ENCODE measurements at regions not wholly inside any gene's neighbourhood (a gene's known extent, or its start where the extent isn't known, plus 50 kb on each side); places are given as distances from the start of the nearest gene placed in this dataset.

DNA sequence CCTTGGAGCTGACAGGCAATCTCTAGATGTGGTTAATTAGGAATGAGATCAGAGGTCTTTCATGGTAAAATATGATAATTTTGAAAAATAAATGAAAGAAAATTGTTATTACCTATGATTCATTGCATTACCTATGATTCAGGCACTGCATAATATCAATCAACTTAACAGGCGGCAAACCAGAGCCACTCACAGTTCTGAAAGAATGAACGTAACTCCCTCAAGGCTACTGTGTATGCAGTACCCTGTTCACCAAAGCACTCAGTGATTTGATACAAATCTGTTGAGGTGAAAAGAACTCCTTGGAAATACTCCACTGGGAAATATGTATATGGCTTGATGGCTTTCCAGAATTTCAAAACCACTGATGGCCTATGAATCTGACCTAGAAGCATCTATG is 398.9 kb downstream of the ACTL7B start:
- FAIRE-seq: no peak

DNA sequence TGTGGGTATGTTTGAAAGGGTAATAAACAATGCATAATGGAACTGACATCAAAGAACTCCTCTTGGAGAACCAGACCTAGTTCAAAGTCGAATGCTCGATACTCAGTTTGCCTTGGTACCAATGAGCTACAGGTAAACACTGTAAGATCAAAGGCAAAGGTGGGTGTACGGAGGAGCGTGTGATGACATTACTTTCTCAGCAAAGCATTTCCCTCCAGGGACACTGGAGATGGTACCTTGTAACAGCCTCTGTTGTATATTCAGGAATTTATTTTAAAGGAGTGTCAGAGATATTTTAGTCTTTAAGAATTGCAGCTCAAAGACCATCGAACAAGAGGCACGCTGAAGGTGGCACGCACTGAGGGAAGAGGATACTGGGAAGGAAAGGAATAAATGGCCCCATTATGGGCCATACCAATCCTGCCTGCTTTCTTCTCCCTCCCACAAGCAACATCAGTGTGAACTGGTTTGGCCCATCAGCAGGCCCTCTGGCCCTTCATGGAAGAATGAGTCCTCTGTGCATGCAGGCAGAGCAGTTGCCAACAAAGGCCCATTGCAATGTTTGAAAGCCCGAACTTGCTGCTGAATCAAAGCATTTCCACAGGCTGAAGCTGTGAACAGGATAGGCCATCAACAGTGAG is 410.2 kb downstream of the ACTL7B start:
- no peak for DNase-seq (ENCODE audit: insufficient read length, low spot score)
- peak; percentile 45 for FAIRE-seq
- TF ChIP-seq POLR2A (IDR thresholded peaks at IDR 0.05; ENCODE audit: low read depth, low read length): no peak

More for the DNA sequence above, 398.9 kb downstream of the ACTL7B start:
- DNase-seq (ENCODE audit: insufficient read length, low spot score): no peak
- TF ChIP-seq POLR2A (IDR thresholded peaks at IDR 0.05; ENCODE audit: low read depth, low read length): no peak

DNA sequence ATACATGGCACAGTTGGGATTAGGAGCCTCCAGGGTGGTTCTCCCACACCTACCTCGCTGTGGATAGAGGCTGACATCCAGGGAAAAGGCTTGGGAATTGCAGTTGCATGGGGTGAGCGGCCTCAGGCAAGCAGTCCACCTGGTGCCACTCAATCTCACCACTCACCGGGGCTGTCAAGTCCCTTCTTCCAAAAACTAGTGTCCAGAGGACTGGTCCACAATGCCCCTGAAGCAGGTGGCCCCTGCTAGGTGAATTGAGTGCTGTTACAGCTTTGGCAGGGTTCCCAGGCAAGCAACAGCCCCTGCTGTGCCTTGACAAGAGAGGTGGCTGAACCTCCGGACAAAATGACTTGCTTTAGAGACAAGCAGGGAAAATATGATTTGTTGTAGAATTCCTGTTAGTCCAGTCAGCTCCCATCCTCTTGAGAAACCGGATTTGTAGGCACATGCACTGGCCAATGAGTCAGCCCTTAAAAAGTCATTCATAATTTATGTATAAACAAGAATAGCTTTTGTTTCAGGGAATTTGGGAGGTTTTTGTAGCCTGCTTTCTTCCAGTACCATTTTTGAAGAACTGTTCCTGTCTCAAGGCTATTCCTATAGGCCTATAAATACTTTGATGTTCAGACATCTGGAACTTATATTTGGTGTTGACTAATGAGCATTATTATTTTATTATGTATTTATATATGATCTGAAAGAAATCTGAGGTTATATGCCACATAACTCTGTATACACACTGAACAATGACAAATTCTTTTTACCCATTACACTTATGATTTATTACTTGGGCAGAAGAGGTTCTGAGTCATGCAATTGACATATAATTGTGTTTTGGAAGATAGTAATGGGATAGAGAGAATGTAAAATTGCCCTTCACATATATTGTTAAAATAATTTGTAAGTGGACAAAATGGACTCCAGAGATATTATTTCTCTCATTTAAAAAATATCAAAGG is 411.1 kb downstream of the ACTL7B start:
- no peak for TF ChIP-seq POLR2A (IDR thresholded peaks at IDR 0.05; ENCODE audit: low read depth, low read length)
- DNase-seq (ENCODE audit: insufficient read length, low spot score) (peak; percentile 66), FAIRE-seq (peak; percentile 99)

DNA sequence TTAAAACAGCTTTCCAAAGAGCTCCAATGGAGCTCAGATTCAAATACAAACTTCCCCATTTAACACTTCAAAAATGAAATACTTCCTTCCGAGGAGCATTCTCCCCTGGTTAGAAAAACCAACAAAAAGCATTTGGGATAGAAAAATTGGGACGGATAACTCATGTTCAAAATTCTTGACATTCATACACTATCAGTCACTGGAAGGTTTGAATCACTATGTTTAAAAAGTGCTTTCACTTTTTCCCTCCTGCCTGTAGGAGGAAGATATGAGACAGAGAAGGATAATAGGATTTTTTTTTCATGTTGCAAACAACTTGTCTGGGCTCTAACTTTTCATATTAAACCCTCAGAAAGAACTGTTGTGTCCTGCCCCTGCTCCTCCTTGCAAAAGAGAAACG is 412.0 kb downstream of the ACTL7B start:
- no peak for TF ChIP-seq POLR2A (IDR thresholded peaks at IDR 0.05; ENCODE audit: low read depth, low read length)
- DNase-seq (ENCODE audit: insufficient read length, low spot score): no peak
- FAIRE-seq: no peak

DNA sequence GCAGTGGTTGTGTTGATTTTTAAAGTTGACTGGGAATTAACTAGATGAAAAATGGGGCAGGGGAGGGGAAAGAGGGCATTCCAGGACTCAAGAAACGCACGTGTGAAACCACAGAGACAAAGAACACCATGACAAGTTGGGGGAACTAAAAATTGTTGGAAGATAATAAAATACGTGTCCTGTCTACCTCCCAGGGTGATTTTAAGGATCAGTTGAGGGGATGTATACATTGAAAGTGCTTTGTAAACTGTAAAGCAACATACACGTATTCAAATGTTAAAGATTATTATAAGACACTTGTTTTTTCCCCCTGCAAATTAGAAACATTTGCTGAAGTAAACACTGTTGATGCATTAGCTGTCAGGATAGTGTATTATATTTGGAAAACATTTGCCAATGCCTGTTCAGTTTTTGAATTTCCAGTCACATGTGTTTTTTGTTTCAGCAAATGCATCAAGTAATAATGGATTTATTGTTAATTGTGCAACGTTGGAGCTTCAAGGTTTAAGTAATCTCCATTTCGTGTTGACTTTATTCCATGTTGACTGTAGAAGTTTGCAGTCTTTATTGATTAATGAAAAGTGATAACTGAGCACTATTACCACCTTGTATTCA is 412.7 kb downstream of the ACTL7B start:
- no peak for TF ChIP-seq POLR2A (IDR thresholded peaks at IDR 0.05; ENCODE audit: low read depth, low read length)
- DNase-seq (ENCODE audit: insufficient read length, low spot score) (no peak), FAIRE-seq (peak; percentile 23)

DNA sequence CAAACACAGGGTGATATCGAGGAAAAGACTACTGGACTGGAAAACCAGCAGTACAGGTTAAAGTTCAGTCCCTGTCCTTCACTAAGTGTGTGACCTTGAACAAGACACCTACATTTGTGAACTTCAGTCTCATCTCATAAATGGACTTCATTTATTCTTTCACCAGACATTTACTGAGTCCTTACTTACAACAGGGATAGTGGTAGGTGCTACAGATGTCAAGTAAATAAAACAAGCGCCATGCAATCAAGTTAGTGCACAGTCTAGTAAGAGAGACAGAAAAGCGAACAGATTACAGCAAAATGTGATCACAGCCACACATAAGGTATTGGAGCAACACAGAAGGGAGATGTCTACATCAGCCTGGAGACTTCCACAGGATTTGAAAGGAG is 413.2 kb downstream of the ACTL7B start:
- no peak for DNase-seq (ENCODE audit: insufficient read length, low spot score)
- peak; percentile 30 for FAIRE-seq
- TF ChIP-seq POLR2A (IDR thresholded peaks at IDR 0.05; ENCODE audit: low read depth, low read length): no peak

DNA sequence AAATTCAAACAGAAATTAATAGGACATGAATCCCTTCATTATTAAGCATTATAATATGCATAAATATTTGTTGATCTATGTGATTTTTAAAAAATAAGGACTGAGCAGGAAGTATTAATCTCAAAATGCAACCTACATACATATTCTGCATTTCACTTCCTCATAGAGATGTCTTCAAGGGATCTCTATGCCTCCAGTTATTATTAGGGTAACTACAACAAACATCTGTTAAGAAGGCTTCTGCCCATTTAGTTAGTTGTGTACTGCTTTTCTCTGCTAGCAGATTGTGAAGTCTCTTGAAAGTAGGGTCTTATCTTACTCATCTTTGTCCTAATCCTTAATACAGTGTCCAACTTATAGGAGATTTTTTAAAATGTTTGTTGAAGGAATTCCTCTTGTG is 414.1 kb downstream of the ACTL7B start:
- TF ChIP-seq POLR2A (IDR thresholded peaks at IDR 0.05; ENCODE audit: low read depth, low read length): no peak
- DNase-seq (ENCODE audit: insufficient read length, low spot score) (no peak), FAIRE-seq (peak; percentile 48)

DNA sequence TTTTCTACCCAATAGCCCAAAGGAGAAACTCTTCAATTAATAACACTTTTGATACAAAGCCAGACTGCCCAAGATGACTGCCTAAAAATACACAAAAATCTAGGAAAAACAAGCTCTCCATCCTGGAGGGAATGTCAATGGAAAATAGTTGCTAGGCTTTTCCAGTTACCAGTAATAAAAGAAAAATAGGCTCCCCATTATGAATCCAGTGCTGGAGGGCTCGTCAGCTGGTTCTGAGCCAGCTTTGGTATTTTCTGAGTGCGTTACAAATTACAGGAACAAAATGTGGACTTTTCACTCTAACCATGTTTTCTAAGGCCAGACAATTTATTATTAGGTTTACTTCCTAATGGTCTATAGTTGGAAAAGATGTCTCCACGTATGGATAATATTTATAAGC is 414.5 kb downstream of the ACTL7B start:
- TF ChIP-seq POLR2A (IDR thresholded peaks at IDR 0.05; ENCODE audit: low read depth, low read length): no peak
- FAIRE-seq (no peak), DNase-seq (ENCODE audit: insufficient read length, low spot score) (no peak)

DNA sequence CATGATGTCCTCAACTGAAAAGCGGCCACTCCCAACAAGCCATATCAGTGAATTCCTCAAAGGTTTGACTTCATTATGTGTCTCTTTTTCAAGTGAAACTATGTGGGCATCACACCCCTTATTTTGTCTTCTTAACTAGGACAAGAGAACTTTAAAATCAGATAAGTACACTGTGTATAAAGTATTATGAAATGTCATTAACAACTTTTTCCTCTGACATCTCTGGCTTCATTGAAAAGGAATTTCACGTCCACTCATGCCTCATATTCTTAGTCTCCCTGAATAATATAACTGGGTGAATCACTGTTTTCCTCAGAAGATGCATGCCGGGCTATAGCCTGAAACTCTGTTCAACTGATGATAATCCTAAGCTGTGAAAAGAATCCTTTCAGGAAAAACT is 415.8 kb downstream of the ACTL7B start:
- DNase-seq (ENCODE audit: insufficient read length, low spot score) (peak; percentile 40), FAIRE-seq (peak; percentile 97)
- TF ChIP-seq POLR2A (IDR thresholded peaks at IDR 0.05; ENCODE audit: low read depth, low read length): no peak

DNA sequence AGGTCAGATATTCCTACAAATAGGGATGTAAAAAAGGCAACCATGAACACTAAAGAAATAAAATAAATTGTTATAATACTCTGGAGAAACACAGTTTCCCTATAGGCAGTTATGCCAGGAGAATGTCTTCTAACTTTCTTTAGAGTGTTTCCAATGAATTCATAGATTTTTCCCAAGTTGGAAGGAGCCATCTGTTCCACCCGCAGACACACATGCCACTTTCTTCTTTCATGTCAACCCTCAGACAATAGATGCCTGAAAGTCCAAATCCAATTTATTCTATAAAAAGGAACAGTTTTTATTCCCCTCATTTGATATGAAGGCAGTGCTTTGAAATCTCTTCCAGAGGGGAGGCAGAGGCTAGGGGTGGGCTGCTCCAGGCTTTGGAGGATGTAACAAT is 418.1 kb downstream of the ACTL7B start:
- FAIRE-seq (no peak), DNase-seq (ENCODE audit: insufficient read length, low spot score) (no peak)
- TF ChIP-seq POLR2A (IDR thresholded peaks at IDR 0.05; ENCODE audit: low read depth, low read length): no peak

DNA sequence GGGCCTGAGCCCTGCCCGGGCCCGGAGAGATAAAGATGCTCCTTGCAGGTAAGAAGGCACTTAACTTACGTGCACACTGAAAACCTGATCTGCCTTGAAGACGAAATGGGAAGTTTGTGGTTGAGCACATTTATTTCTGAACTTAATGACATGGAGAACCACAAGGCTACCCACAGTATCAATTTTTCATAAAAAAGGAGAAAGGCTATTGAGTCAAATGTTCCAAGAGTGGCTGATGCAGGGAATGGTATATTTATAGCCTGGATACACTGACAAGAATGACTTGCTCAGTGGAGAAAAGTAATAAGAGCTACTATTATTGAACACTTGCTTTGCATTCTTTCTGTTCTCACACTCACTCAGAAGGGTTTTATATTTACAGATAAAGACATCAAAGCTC is 419.3 kb downstream of the ACTL7B start:
- TF ChIP-seq POLR2A (IDR thresholded peaks at IDR 0.05; ENCODE audit: low read depth, low read length): no peak
- DNase-seq (ENCODE audit: insufficient read length, low spot score) (no peak), FAIRE-seq (peak; percentile 58)

DNA sequence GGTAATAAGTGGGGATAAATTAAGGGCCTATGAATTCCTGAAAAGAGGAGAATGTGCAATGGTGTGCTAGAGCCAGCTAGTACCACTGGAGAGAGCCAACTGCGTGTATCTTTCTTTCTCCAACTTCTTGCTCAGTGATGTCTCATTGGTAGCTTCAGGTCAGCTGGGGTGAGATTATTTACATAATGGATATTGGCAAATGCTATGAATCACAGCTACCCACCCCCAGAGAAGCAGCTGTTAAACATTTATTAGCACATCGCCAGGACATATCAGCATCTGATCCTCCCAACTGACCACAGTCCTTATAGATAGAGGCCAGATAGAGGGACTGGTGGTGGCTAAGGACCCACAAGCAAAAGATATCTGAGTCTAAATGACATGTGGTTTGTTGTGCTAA is 421.3 kb downstream of the ACTL7B start:
- DNase-seq (ENCODE audit: insufficient read length, low spot score) (no peak), FAIRE-seq (peak; percentile 67)
- TF ChIP-seq POLR2A (IDR thresholded peaks at IDR 0.05; ENCODE audit: low read depth, low read length): no peak

DNA sequence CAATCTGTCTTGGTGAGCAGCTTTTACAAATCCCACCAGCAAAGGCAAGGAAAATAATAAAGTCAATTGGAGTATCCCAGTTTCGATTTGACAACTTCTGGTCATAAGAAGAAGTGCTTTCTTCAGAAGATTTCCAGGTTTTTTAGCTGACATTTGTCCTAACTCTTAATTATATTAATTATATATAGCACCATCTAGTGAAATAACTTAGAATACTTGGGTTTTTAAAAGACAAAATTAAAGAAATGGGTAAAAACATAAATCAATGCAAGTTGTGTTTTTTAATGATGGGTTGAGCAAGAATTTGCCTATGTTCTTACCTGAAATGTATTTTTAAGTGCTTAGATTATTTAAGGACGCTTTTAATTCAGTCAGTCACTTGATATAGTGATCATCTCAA is 421.8 kb downstream of the ACTL7B start:
- TF ChIP-seq POLR2A (IDR thresholded peaks at IDR 0.05; ENCODE audit: low read depth, low read length): no peak
- FAIRE-seq (no peak), DNase-seq (ENCODE audit: insufficient read length, low spot score) (no peak)

DNA sequence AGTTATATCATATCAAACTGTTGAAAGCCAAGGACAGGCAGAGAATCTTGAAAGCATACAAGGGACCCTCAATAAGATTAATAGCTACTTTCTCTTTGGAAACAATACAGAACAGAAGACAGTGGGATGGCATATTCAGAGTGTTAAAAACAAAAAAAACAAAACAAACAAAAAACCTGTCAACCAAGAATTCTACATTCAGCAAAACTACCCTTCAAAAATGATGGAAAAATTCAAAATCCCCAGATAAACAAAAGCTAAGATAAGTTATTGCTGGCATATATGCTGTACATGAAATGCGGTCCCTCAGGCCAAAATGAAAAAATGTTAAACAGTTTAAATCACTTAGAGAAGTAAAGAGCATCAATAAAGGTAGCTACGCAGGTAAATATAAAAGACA is 425.1 kb downstream of the ACTL7B start:
- DNase-seq (ENCODE audit: insufficient read length, low spot score) (no peak), FAIRE-seq (no peak)
- TF ChIP-seq POLR2A (IDR thresholded peaks at IDR 0.05; ENCODE audit: low read depth, low read length): no peak

All from H54 (cell line).